ENCODE measurements at regions not wholly inside any gene's neighbourhood (a gene's known extent, or its start where the extent isn't known, plus 50 kb on each side); places are given as distances from the start of the nearest gene placed in this dataset.

DNA sequence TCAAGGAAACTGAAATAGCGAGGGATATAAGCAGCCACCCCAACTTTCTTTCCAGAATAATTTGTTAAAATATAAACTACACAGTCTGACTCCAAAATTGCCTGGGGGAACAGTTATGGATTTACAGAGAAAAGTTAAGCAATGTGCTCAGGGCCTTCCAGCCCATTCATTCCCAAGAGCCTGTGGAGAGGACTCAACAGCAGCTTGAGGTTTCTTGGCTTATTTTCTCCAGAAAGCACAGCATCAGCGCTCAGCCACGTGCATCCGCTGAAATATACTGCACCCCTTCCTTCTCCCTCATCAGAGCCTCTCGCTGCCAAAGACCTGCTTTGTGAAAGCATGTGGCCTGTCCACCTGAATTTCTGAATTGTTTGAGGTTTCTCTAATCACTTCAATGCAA is 375.2 kb upstream of the VWC2 start:
- TF ChIP-seq, protein P1, sequence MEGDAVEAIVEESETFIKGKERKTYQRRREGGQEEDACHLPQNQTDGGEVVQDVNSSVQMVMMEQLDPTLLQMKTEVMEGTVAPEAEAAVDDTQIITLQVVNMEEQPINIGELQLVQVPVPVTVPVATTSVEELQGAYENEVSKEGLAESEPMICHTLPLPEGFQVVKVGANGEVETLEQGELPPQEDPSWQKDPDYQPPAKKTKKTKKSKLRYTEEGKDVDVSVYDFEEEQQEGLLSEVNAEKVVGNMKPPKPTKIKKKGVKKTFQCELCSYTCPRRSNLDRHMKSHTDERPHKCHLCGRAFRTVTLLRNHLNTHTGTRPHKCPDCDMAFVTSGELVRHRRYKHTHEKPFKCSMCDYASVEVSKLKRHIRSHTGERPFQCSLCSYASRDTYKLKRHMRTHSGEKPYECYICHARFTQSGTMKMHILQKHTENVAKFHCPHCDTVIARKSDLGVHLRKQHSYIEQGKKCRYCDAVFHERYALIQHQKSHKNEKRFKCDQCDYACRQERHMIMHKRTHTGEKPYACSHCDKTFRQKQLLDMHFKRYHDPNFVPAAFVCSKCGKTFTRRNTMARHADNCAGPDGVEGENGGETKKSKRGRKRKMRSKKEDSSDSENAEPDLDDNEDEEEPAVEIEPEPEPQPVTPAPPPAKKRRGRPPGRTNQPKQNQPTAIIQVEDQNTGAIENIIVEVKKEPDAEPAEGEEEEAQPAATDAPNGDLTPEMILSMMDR (IDR thresholded peaks at IDR 0.05; ENCODE audit: low read depth, low read length) = no peak
- no peak for TF ChIP-seq POLR2A (IDR thresholded peaks at IDR 0.05; ENCODE audit: extremely low read depth, insufficient read length)
- TF ChIP-seq, protein P2, sequence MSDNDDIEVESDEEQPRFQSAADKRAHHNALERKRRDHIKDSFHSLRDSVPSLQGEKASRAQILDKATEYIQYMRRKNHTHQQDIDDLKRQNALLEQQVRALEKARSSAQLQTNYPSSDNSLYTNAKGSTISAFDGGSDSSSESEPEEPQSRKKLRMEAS (IDR thresholded peaks at IDR 0.05; ENCODE audit: low read depth, low read length) = no peak
